Panc1 (cell line): ENCODE measurements at regions not wholly inside any gene's neighbourhood (a gene's known extent, or its start where the extent isn't known, plus 50 kb on each side); places are given as distances from the start of the nearest gene placed in this dataset.

Experiments
- ATAC-seq: fragments of 200-7000 bp; cut with Tn5 transposase; 2 replicates; pipeline ENCODE4 v1.9.1; 2020; ENCODE audit warnings: mild to moderate bottlenecking, moderate library complexity
- BruUV-seq: library from RNA; stranded (reverse); fragments of 400-500 nt; replicated peaks from 2 replicates; lab custom pipeline; 2021; lab: Mats Ljungman, UMichigan
- CTCF ChIA-PET: fragments of 300-600 bp; sonication (Branson Sonifier 250); formaldehyde crosslinking; loops from one replicate; lab custom pipeline; 2022; ENCODE audit warnings: antibody characterized with exemption; lab: Charles Lee
- POLR2A ChIA-PET: fragments of 300-600 bp; sonication (Branson Sonifier 250); formaldehyde crosslinking; loops from one replicate; lab custom pipeline; 2022; ENCODE audit warnings: antibody characterized with exemption; lab: Charles Lee
- DNase-seq: peaks from one replicate; pipeline ENCODE4 v3.0.0-alpha.2; 2010; ENCODE audit warnings: low read depth, low spot score
- H3K27ac ChIP-seq: 2 replicates; pipeline ENCODE4 v1.5.1; 2011; ENCODE audit warnings: mild to moderate bottlenecking, low read length, inconsistent platforms
- H3K27me3 ChIP-seq: fragments of 200-500 bp; sonication (Bioruptor generic); 2 replicates; pipeline ENCODE4 v1.6.0; 2014; ENCODE audit warnings: low read length, inconsistent platforms; ENCODE audit not compliant: control insufficient read depth, insufficient read depth
- H3K36me3 ChIP-seq: fragments of 200-500 bp; sonication (Bioruptor generic); 2 replicates; pipeline ENCODE4 v1.5.1; 2014; ENCODE audit warnings: inconsistent platforms, mild to moderate bottlenecking, low read length, moderate library complexity; ENCODE audit not compliant: control insufficient read depth, insufficient read depth
- H3K4me1 ChIP-seq: 2 replicates; pipeline ENCODE4 v1.5.1; 2011; ENCODE audit warnings: inconsistent platforms, mild to moderate bottlenecking, low read length, moderate library complexity; ENCODE audit not compliant: control insufficient read depth, insufficient read depth
- H3K4me3 ChIP-seq, 2 experiments: 2 replicates each; pipeline ENCODE4 v1.5.1; 2011 to 2012; ENCODE audit warnings: low read depth in 2 of 2, low read length in 2 of 2, mild to moderate bottlenecking in 2 of 2, inconsistent platforms in 1 of 2, moderate library complexity in 1 of 2
- H3K9me3 ChIP-seq: fragments of 200-500 bp; sonication (Bioruptor generic); 2 replicates; pipeline ENCODE4 v1.5.1; 2014; ENCODE audit warnings: low read depth, mild to moderate bottlenecking, inconsistent platforms, low read length, moderate library complexity; ENCODE audit not compliant: control insufficient read depth, insufficient read depth
- POLR2AphosphoS5 ChIP-seq: IDR thresholded peaks from 2 replicates; pipeline ENCODE4 v1.6.1; 2012; ENCODE audit warnings: mild to moderate bottlenecking, low read depth, low read length, moderate library complexity
- SIN3A ChIP-seq: IDR thresholded peaks from 2 replicates; pipeline ENCODE4 v1.6.1; 2012; ENCODE audit warnings: low read depth, mild to moderate bottlenecking, low read length, moderate library complexity, borderline replicate concordance; ENCODE audit not compliant: insufficient read depth
- TCF7L2 ChIP-seq: IDR thresholded peaks from 2 replicates; pipeline ENCODE4 v1.6.1; 2011; ENCODE audit warnings: mild to moderate bottlenecking, low read depth, low read length, inconsistent platforms
- in situ Hi-C: cut with HindIII; loops from 2 replicates; pipeline ENCODE4 v1.10.0; 2016; ENCODE audit warnings: low sequenced_read_pairs, low pct_unique_long_range_greater_than_20kb
- intact Hi-C: fragments of 100-400 bp; cut with micrococcal nuclease; formaldehyde crosslinking; loops from one replicate; pipeline ENCODE4 v1.10.0; 2022; ENCODE audit not compliant: unreplicated experiment
- TF ChIP-seq, protein P1 (sequence below), 2 experiments: IDR thresholded peaks; 2 replicates each; pipeline ENCODE4 v1.6.1; 2011 to 2012; ENCODE audit warnings: low read depth in 2 of 2, control low read depth in 1 of 2, low read length in 1 of 2, mild to moderate bottlenecking in 1 of 2, moderate library complexity in 1 of 2; ENCODE audit not compliant: insufficient read depth in 1 of 2
- TF ChIP-seq, protein P2 (sequence below): fragments of 450-650 bp; IDR thresholded peaks from 2 replicates; pipeline ENCODE4 v1.5.1; 2017; ENCODE audit warnings: mild to moderate bottlenecking

DNA sequence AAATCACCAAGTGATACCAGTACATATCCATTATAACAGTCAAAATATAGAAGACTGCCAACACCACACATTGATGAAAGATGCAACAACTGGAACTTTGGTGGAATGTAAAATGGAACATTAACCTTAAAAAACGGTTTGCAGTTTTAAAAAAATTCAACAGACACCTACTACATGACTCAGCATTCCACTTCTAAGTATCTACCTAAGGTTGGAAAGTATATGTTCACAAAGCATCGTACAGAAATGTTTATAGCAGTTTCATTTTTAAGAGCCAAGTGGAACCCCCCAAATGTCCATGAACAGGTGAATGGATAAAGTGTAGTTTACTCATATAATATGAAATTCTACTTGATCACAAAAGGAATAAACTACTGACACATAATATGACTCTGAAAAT is 314.7 kb upstream of the ARRDC4 start:
- TF ChIP-seq POLR2AphosphoS5, result no peak
- TF ChIP-seq TCF7L2, result no peak
- TF ChIP-seq, protein P1, sequence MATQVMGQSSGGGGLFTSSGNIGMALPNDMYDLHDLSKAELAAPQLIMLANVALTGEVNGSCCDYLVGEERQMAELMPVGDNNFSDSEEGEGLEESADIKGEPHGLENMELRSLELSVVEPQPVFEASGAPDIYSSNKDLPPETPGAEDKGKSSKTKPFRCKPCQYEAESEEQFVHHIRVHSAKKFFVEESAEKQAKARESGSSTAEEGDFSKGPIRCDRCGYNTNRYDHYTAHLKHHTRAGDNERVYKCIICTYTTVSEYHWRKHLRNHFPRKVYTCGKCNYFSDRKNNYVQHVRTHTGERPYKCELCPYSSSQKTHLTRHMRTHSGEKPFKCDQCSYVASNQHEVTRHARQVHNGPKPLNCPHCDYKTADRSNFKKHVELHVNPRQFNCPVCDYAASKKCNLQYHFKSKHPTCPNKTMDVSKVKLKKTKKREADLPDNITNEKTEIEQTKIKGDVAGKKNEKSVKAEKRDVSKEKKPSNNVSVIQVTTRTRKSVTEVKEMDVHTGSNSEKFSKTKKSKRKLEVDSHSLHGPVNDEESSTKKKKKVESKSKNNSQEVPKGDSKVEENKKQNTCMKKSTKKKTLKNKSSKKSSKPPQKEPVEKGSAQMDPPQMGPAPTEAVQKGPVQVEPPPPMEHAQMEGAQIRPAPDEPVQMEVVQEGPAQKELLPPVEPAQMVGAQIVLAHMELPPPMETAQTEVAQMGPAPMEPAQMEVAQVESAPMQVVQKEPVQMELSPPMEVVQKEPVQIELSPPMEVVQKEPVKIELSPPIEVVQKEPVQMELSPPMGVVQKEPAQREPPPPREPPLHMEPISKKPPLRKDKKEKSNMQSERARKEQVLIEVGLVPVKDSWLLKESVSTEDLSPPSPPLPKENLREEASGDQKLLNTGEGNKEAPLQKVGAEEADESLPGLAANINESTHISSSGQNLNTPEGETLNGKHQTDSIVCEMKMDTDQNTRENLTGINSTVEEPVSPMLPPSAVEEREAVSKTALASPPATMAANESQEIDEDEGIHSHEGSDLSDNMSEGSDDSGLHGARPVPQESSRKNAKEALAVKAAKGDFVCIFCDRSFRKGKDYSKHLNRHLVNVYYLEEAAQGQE (IDR thresholded peaks at IDR 0.05; ENCODE audit: insufficient read depth in 1 of 2, low read depth in 2 of 2, low read length in 1 of 2), result no peak
- no peak for TF ChIP-seq SIN3A
- TF ChIP-seq, protein P2, sequence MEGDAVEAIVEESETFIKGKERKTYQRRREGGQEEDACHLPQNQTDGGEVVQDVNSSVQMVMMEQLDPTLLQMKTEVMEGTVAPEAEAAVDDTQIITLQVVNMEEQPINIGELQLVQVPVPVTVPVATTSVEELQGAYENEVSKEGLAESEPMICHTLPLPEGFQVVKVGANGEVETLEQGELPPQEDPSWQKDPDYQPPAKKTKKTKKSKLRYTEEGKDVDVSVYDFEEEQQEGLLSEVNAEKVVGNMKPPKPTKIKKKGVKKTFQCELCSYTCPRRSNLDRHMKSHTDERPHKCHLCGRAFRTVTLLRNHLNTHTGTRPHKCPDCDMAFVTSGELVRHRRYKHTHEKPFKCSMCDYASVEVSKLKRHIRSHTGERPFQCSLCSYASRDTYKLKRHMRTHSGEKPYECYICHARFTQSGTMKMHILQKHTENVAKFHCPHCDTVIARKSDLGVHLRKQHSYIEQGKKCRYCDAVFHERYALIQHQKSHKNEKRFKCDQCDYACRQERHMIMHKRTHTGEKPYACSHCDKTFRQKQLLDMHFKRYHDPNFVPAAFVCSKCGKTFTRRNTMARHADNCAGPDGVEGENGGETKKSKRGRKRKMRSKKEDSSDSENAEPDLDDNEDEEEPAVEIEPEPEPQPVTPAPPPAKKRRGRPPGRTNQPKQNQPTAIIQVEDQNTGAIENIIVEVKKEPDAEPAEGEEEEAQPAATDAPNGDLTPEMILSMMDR, result no peak
- no TSS peak for BruUV-seq
- in situ Hi-C loops (no loop called here), intact Hi-C loops (no loop called here)
- no peaks in the 10 kb centered on the region for H3K36me3 ChIP-seq
- POLR2A ChIA-PET, result no interaction called here
- ATAC-seq, result no peak
- no peaks in the 10 kb centered on the region for H3K9me3 ChIP-seq
- no peak overlapping the region for H3K27ac ChIP-seq
- H3K4me1 ChIP-seq, result no peaks in the 10 kb centered on the region
- H3K4me3 ChIP-seq, result no peak overlapping the region
- DNase-seq, result no peak
- no peaks in the 10 kb centered on the region for H3K27me3 ChIP-seq
- CTCF ChIA-PET, result no interaction called here

DNA sequence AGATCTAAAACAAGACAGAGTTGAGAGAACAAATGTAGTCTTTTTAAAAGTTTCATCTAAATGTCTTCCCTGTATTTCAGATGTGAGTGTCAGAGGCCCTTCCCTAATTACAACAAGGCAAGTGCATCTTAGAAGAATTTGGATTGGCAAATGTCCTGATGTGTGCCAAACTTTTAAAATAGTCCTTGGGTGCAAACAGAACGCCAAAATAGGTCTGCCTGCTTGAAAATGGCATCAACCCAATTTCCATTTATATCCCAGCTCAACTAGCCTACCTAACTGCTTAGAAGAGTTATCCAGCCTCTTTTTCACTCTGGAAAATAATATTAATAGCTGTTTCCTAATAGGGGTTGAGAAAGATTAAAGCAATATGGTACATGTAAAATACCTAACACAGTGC is 311.8 kb upstream of the ARRDC4 start:
- Histone ChIP-seq H3K9me3 (no peaks in the 10 kb centered on the region), H3K27me3 (no peaks in the 10 kb centered on the region), H3K4me3 (no peak overlapping the region), H3K4me1 (no peaks in the 10 kb centered on the region), H3K27ac (no peak overlapping the region), H3K36me3 (no peaks in the 10 kb centered on the region)
- DNase-seq (no peak), ATAC-seq (no peak)
- in situ Hi-C loops, result no loop called here
- ChIA-PET POLR2A (no interaction called here), CTCF (no interaction called here)
- intact Hi-C loops, result no loop called here
- TF ChIP-seq POLR2AphosphoS5 (no peak), SIN3A (no peak), TCF7L2 (no peak)
- TF ChIP-seq, protein P1 (IDR thresholded peaks at IDR 0.05; ENCODE audit: insufficient read depth in 1 of 2, low read depth in 2 of 2, low read length in 1 of 2), result no peak
- TF ChIP-seq, protein P2, result no peak
- BruUV-seq, result no TSS peak
